ENCODE measurements at regions not wholly inside any gene's neighbourhood (a gene's known extent, or its start where the extent isn't known, plus 50 kb on each side); places are given as distances from the start of the nearest gene placed in this dataset.

GRCh38 chr4:125022855-125023501 is 291.8 kb upstream of the FAT4 start:
- TF ChIP-seq, protein P1, sequence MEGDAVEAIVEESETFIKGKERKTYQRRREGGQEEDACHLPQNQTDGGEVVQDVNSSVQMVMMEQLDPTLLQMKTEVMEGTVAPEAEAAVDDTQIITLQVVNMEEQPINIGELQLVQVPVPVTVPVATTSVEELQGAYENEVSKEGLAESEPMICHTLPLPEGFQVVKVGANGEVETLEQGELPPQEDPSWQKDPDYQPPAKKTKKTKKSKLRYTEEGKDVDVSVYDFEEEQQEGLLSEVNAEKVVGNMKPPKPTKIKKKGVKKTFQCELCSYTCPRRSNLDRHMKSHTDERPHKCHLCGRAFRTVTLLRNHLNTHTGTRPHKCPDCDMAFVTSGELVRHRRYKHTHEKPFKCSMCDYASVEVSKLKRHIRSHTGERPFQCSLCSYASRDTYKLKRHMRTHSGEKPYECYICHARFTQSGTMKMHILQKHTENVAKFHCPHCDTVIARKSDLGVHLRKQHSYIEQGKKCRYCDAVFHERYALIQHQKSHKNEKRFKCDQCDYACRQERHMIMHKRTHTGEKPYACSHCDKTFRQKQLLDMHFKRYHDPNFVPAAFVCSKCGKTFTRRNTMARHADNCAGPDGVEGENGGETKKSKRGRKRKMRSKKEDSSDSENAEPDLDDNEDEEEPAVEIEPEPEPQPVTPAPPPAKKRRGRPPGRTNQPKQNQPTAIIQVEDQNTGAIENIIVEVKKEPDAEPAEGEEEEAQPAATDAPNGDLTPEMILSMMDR (IDR thresholded peaks at IDR 0.05; ENCODE audit: insufficient read depth, low read depth, low read length, missing control alignments) = no peak
- DNase-seq (ENCODE audit: low read depth) = no peak
- H3K4me3 ChIP-seq (ENCODE audit: low read length) = no peak overlapping the region

GRCh38 chr4:125021189-125021588 is 293.6 kb upstream of the FAT4 start:
- DNase-seq (ENCODE audit: low read depth) = peak; percentile 26
- TF ChIP-seq, protein P1 (IDR thresholded peaks at IDR 0.05; ENCODE audit: insufficient read depth, low read depth, low read length, missing control alignments) = no peak
- H3K4me3 ChIP-seq (ENCODE audit: low read length) = no peak overlapping the region

DNA sequence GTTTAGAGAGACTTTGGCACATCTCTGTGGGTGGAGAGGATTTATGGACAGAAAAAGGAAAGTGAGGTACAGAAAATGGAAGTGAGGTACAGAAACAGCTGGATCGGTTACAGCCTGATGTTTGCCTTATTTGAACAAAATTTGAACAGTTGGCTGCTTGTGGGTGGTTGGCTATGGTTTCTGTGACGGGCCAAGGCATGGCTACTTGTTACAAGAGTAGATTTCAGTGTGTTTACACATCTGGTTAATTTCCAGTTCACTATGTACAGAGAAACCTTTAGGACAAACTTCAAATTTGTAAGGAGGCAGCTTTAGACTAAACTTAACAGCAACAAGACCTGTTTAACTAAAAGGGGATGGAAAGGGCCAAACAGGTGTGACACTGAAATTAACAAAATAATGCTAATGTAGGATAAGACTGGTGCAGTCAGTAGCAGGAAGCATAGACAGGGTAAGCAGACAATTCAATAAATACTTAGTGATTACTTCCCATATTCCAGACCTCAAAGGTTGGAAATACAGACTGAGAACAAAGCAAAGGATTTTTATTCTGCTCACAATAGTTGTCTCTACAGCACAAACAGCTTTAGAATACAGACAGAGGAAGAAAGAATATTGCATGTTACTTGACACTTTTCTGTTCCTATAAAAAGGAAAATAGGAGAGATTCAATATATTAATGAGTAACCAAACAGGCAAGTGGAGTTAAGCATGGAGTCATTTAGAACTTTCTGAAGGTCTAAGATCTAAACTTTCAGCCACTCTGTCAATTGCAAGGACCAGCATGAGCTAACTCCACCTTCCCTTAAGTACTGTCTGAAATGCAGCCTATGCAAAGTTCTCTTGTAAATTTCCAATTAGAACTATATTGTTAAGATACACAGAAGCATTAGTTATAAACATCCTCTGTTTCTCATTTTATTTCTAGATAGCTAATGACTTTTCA is 294.4 kb upstream of the FAT4 start:
- TF ChIP-seq, protein P1 (IDR thresholded peaks at IDR 0.05; ENCODE audit: insufficient read depth, low read depth, low read length, missing control alignments) = no peak
- H3K4me3 ChIP-seq (ENCODE audit: low read length) = no peak overlapping the region
- no peak for DNase-seq (ENCODE audit: low read depth)

- H3K4me3 ChIP-seq (ENCODE audit: low read length) = no peak overlapping the region
- DNase-seq (ENCODE audit: low read depth) = no peak
- TF ChIP-seq, protein P1 (IDR thresholded peaks at IDR 0.05; ENCODE audit: insufficient read depth, low read depth, low read length, missing control alignments) = no peak
Observed at GRCh38 chr4:125016892-125017299, 297.9 kb upstream of the FAT4 start.

DNA sequence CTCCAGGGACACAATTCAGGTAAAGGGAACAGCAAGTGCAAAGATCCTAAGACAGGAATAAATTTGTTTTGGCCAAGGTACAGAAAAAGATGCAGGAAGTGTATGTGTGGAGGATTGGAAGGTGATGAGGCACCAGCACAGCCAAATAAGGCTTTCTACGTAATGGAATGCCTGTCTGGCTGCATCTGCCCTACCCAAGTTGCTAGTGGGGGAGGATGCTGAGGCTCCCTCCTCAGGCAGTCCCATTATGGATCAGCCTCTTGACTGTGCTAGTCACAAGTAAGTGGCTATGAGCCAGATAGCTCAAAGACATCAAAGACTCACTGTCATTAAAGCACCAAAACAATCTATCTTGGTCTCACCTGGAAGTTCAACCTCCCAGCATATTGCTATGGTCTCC is 300.9 kb upstream of the FAT4 start:
- TF ChIP-seq, protein P1 (IDR thresholded peaks at IDR 0.05; ENCODE audit: insufficient read depth, low read depth, low read length, missing control alignments) = no peak
- no peak overlapping the region for H3K4me3 ChIP-seq (ENCODE audit: low read length)

DNA sequence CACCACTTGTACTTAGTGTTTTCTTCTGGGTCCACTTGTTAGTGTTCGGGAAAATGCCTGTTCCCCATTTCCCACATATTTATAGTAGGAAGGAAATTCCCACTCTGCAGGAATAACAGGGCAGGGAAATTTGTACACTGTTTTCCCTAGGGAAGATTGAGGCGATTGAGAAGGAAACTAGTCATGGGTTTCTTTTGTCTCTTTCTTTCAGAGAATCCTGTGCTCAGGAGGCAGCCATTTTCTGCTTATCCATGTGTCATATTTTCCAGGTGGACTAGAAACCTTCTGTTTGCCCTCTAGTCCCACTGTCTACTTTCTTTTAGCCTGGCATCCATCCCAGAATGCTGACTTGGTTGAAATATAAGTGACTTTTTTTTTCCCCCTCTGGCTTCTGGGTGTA is 299.1 kb upstream of the ANKRD50 start:
- no peak for DNase-seq (ENCODE audit: low read depth)
- TF ChIP-seq, protein P1 (IDR thresholded peaks at IDR 0.05; ENCODE audit: insufficient read depth, low read depth, low read length, missing control alignments) = no peak

More for the DNA sequence above, 300.9 kb upstream of the FAT4 start:
- peak; percentile 67 for DNase-seq (ENCODE audit: low read depth)

More for the DNA sequence above, 299.1 kb upstream of the ANKRD50 start:
- H3K4me3 ChIP-seq (ENCODE audit: low read length) = no peak overlapping the region
